ENCODE measurements at regions not wholly inside any gene's neighbourhood (a gene's known extent, or its start where the extent isn't known, plus 50 kb on each side); places are given as distances from the start of the nearest gene placed in this dataset.

DNA sequence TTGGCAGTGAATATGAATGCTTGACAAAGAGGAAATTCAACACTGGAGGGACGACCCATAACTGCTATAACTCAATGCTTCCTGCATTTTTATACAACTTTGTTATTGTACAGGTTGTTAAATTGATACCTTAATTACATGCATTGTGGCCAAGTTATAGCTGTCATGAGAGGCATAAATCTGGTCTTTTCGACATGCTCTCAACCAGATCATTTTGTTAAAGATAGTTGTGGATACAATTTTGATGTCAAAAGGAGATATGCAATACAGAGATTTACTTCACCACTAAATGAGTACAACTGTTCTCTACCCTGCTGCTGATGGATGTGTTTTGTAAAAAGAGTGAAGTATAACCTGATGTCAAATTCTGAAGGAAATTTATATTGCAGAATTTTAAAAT is 946.0 kb downstream of the GALC start:
- no peak overlapping the region for H3K4me3 Mint-ChIP-seq
- peaks cover 14% of the 10 kb centered on the region for H3K27me3 Mint-ChIP-seq (ENCODE audit: insufficient read depth)
- Histone ChIP-seq H3K27me3 (ENCODE audit: control insufficient read depth, insufficient read depth, low read length, poor library complexity, severe bottlenecking) (no peaks in the 10 kb centered on the region), H3K27ac (ENCODE audit: low read depth, low read length) (no peak overlapping the region), H3K4me3 (ENCODE audit: low read length) (no peak overlapping the region), H3K36me3 (ENCODE audit: control insufficient read depth, insufficient read depth, low read length) (no peaks in the 10 kb centered on the region), H3K9me3 (ENCODE audit: control insufficient read depth, low read length) (no peaks in the 10 kb centered on the region), H3K4me1 (ENCODE audit: control insufficient read depth, insufficient read depth, low read length) (no peaks in the 10 kb centered on the region), H3K9ac (ENCODE audit: extremely low read depth, low read length, poor library complexity, severe bottlenecking) (no peak overlapping the region)
- H3K36me3 Mint-ChIP-seq (ENCODE audit: low read depth), result no peaks in the 10 kb centered on the region
- no peaks in the 10 kb centered on the region for H3K9me3 Mint-ChIP-seq
- TF ChIP-seq, protein P1, sequence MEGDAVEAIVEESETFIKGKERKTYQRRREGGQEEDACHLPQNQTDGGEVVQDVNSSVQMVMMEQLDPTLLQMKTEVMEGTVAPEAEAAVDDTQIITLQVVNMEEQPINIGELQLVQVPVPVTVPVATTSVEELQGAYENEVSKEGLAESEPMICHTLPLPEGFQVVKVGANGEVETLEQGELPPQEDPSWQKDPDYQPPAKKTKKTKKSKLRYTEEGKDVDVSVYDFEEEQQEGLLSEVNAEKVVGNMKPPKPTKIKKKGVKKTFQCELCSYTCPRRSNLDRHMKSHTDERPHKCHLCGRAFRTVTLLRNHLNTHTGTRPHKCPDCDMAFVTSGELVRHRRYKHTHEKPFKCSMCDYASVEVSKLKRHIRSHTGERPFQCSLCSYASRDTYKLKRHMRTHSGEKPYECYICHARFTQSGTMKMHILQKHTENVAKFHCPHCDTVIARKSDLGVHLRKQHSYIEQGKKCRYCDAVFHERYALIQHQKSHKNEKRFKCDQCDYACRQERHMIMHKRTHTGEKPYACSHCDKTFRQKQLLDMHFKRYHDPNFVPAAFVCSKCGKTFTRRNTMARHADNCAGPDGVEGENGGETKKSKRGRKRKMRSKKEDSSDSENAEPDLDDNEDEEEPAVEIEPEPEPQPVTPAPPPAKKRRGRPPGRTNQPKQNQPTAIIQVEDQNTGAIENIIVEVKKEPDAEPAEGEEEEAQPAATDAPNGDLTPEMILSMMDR (conservative IDR thresholded peaks at IDR 0.05), result no peak
- peaks cover 22% of the 10 kb centered on the region for H3K4me1 Mint-ChIP-seq
- no peak for DNase-seq
- 100% methylated on average over 1 to 2 of the region's 2 CpGs for WGBS, 2 experiments (ENCODE audit: insufficient coverage in 1 of 2, insufficient read length in 1 of 2)
- H3K27ac Mint-ChIP-seq, result no peak overlapping the region

DNA sequence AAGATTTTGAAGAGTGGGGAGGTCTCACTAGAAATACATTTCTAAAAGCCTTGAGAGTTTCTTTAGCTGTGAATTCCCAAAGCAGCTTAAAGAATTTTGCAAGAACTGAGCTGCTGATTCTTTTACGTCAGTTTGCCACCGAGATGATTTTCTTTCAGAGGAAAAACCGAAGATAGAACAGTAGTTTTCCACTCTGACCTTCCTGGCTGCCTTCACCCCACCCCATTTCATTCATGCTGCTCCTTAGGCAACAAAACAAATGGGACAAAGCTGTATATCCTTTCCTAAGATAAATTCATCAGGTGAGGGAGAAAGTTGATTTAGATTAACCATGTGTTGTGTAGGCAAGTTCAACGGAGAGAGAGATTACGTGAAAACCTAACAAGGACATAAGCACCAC is 947.0 kb downstream of the GALC start:
- no peaks in the 10 kb centered on the region for H3K27me3 ChIP-seq (ENCODE audit: control insufficient read depth, insufficient read depth, low read length, poor library complexity, severe bottlenecking)
- H3K4me1 Mint-ChIP-seq, result peaks cover 24% of the 10 kb centered on the region
- WGBS, 2 experiments (ENCODE audit: insufficient coverage in 1 of 2, insufficient read length in 1 of 2), result 94 to 95% methylated on average over 4 to 5 of the region's 5 CpGs
- peaks cover 20% of the 10 kb centered on the region for H3K27me3 Mint-ChIP-seq (ENCODE audit: insufficient read depth)
- no peak overlapping the region for H3K9ac ChIP-seq (ENCODE audit: extremely low read depth, low read length, poor library complexity, severe bottlenecking)
- no peaks in the 10 kb centered on the region for H3K36me3 ChIP-seq (ENCODE audit: control insufficient read depth, insufficient read depth, low read length)
- no peak overlapping the region for H3K27ac ChIP-seq (ENCODE audit: low read depth, low read length)
- H3K27ac Mint-ChIP-seq, result no peak overlapping the region
- DNase-seq, result no peak
- no peak overlapping the region for H3K4me3 Mint-ChIP-seq
- H3K9me3 Mint-ChIP-seq, result no peaks in the 10 kb centered on the region
- no peaks in the 10 kb centered on the region for H3K4me1 ChIP-seq (ENCODE audit: control insufficient read depth, insufficient read depth, low read length)
- no peaks in the 10 kb centered on the region for H3K36me3 Mint-ChIP-seq (ENCODE audit: low read depth)
- no peaks in the 10 kb centered on the region for H3K9me3 ChIP-seq (ENCODE audit: control insufficient read depth, low read length)
- TF ChIP-seq, protein P1 (conservative IDR thresholded peaks at IDR 0.05), result no peak
- H3K4me3 ChIP-seq (ENCODE audit: low read length), result no peak overlapping the region

DNA sequence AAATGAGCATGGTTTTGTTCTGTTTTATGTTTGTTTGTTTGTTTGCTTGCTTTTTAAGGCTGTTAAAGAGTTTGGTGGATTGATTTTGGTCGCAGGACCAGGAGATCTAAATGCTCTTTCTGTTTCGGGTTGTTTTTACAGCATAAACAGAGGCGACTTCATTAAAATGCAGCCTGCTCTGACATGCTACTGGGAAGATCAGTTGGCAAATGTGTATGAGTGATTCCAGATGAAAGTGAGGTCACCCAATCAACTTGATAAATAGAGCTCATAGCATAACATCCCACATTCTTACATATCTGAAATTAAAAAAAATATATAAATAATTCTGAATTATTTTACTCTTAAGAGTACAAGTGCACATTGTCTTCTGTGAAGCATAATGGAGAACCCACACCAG is 947.7 kb downstream of the GALC start:
- peaks cover 22% of the 10 kb centered on the region for H3K27me3 Mint-ChIP-seq (ENCODE audit: insufficient read depth)
- TF ChIP-seq, protein P1 (conservative IDR thresholded peaks at IDR 0.05), result no peak
- no peaks in the 10 kb centered on the region for H3K9me3 Mint-ChIP-seq
- DNase-seq, result no peak
- H3K27ac Mint-ChIP-seq, result no peak overlapping the region
- H3K4me1 Mint-ChIP-seq, result peaks cover 21% of the 10 kb centered on the region
- no peak overlapping the region for H3K9ac ChIP-seq (ENCODE audit: extremely low read depth, low read length, poor library complexity, severe bottlenecking)
- H3K4me1 ChIP-seq (ENCODE audit: control insufficient read depth, insufficient read depth, low read length), result no peaks in the 10 kb centered on the region
- no peaks in the 10 kb centered on the region for H3K27me3 ChIP-seq (ENCODE audit: control insufficient read depth, insufficient read depth, low read length, poor library complexity, severe bottlenecking)
- H3K4me3 ChIP-seq (ENCODE audit: low read length), result no peak overlapping the region
- H3K36me3 Mint-ChIP-seq (ENCODE audit: low read depth), result no peaks in the 10 kb centered on the region
- H3K27ac ChIP-seq (ENCODE audit: low read depth, low read length), result no peak overlapping the region
- 83 to 90% methylated on average over 2 to 3 of the region's 3 CpGs for WGBS, 2 experiments (ENCODE audit: insufficient coverage in 1 of 2, insufficient read length in 1 of 2)
- H3K36me3 ChIP-seq (ENCODE audit: control insufficient read depth, insufficient read depth, low read length), result no peaks in the 10 kb centered on the region
- H3K4me3 Mint-ChIP-seq, result no peak overlapping the region
- H3K9me3 ChIP-seq (ENCODE audit: control insufficient read depth, low read length), result no peaks in the 10 kb centered on the region

Measured in endodermal cell (in vitro differentiated cells).